LNCAP (cell line): ENCODE measurements at regions not wholly inside any gene's neighbourhood (a gene's known extent, or its start where the extent isn't known, plus 50 kb on each side); places are given as distances from the start of the nearest gene placed in this dataset.

Experiments used
- CTCF ChIP-seq: fragments of 450-650 bp; IDR thresholded peaks from 2 replicates; pipeline ENCODE4 v1.5.1; 2017; ENCODE audit warnings: mild to moderate bottlenecking

GRCh38 chr6:26216886-26217713 is 129.9 kb downstream of the HFE start:
- peak; percentile 16; the same call in 1 of the 2 replicates for TF ChIP-seq CTCF

GRCh38 chr6:26217714-26218075 is 130.5 kb downstream of the HFE start:
- TF ChIP-seq CTCF: no peak

- TF ChIP-seq CTCF: no peak
Observed at GRCh38 chr6:26218824-26219223, 131.6 kb downstream of the HFE start.

GRCh38 chr6:26220145-26220970 is 133.1 kb downstream of the HFE start:
- no peak for TF ChIP-seq CTCF

GRCh38 chr6:26221186-26221585 is 134.0 kb downstream of the HFE start:
- TF ChIP-seq CTCF: no peak

- TF ChIP-seq CTCF: no peak
Observed at GRCh38 chr6:26222571-26222970, 135.3 kb downstream of the HFE start.

GRCh38 chr6:26223228-26223627 is 136.0 kb downstream of the HFE start:
- no peak for TF ChIP-seq CTCF
